ENCODE measurements at regions not wholly inside any gene's neighbourhood (a gene's known extent, or its start where the extent isn't known, plus 50 kb on each side); places are given as distances from the start of the nearest gene placed in this dataset.

DNA sequence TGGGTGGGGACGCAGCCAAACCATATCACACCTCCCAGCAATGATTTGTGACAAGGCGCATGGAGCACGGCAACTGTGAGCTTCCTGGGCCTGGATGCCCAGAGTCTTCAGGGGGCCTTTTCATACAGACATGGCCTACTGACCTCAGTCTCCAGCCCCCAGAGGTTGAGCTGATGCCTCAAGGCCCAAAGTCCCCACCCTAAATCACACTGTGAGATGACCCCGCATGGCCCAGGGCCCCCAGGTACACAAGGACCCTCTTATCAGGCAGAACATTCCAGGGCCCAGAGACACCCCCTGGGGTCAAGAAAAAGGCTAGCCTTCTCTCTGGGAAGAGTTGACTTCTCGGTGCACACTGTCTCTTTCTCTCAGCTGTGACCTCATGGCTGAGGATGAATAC lies 179.7 kb upstream of the C1orf174 start:
- Histone ChIP-seq H3K4me1 (peaks cover 0 to 14% (median 0%) of the 10 kb centered on the region in 4 donors), H3K9me3 (no peaks in the 10 kb centered on the region), H3K27me3 (peaks cover 0 to 34% of the 10 kb centered on the region in 2 donors), H3K27ac (no peak overlapping the region), H3K4me3 (no peak overlapping the region), H3K36me3 (no peaks in the 10 kb centered on the region)
- TF ChIP-seq CTCF (IDR thresholded peaks at IDR 0.05), result no peak
- intact Hi-C loops (cut with DNase I; ENCODE audit: low total_unique reads), result no loop called here
- DNase-seq, result peak in 1 of 2 donors; percentile 34

DNA sequence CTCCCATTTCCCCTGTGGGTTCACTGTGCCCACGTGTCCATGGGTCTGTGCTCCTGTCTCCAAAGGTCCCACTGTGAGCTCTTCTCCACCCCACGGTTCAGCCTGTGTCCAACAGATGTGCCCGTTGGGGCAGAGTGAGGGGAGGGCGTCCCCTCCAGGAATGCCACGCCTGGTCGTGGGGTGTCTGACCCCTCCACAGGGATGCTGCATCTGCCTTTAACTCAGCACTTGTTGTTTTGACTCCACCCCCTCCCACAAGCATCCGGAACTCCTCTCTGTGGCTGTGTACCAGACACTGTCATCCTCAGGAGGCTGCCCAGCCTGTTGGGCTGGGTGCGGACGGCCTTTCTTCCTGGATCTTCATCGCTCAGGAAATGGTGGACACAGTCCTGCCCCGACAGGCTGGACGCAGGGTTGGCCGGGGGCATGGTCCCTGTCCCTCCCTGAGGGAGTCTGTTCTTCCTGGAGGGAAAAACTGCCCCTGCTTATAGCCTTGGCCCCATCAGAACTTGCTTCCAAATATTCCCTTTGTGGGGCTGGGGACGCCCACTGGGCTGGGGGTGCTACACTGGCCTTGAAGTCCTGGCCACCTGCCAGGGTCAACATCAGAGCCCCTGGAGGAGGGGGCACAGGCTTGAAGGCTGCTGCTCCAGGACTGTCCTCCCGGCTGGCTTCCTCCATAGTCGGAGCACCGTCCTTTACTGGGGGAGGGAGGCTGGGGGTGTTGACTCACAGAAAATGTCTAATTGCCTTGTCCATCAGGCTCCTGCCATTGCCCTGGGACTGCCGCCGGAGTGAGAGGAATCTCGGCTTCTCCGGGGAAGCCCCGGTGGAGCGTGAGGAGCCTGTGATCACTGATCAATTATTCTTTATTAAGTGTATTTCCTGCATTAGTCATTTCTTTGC lies 182.0 kb upstream of the C1orf174 start:
- intact Hi-C loops (cut with DNase I; ENCODE audit: low total_unique reads), result no loop called here
- H3K27me3 ChIP-seq, result peaks cover 0 to 26% of the 10 kb centered on the region in 2 donors
- peak in 1 of 2 donors; percentile 51 for DNase-seq
- TF ChIP-seq CTCF (IDR thresholded peaks at IDR 0.05), result no peak
- H3K4me1 ChIP-seq, result peaks cover 0 to 14% (median 0%) of the 10 kb centered on the region in 4 donors
- no peaks in the 10 kb centered on the region for H3K36me3 ChIP-seq
- no peaks in the 10 kb centered on the region for H3K9me3 ChIP-seq
- no peak overlapping the region for H3K27ac ChIP-seq
- no peak overlapping the region for H3K4me3 ChIP-seq

DNA sequence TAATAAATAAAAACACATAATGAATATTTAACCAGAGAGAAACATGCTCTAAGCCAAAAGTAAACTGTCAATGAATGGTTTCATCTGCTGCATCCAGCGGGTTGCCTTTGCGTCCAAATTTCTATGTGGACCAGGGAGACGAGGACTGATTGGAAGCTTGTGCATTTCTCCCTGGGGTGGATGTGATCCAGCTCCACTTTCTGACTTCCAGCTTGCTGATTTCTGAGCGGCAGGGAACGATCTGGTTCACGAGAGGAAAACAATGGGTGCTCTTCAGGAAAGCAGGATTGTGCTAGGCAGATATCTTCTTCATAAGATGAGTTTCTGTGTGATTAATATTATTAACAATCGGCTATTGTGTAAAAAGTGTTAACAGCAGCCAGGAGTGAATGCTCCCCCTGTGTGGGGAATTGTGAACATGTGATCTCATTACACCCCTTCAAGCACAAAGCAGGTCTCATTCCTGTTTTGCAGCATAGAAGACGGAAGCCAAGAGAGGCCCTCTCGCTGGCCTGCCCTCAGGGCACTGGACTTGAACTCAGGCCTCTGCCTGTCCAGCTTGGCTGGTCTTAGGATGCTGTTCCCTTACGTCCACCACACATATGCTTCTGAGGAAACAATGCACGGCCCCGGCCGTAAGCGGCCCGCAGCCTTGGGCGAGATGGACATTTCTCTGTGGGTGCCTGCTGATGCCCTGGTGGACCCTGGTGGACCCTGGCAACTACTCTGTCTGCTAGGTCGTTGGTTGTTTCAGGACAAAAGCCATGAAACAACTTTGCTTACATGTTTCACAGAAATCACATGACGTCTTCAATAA lies 183.4 kb upstream of the C1orf174 start:
- peaks cover 0 to 31% of the 10 kb centered on the region in 2 donors for H3K27me3 ChIP-seq
- peak in 1 of 2 donors; percentile 17 for DNase-seq
- no peak for TF ChIP-seq CTCF (IDR thresholded peaks at IDR 0.05)
- no peak overlapping the region for H3K4me3 ChIP-seq
- peaks cover 0 to 14% (median 0%) of the 10 kb centered on the region in 4 donors for H3K4me1 ChIP-seq
- intact Hi-C loops (cut with DNase I; ENCODE audit: low total_unique reads), result no loop called here
- no peaks in the 10 kb centered on the region for H3K36me3 ChIP-seq
- no peak overlapping the region for H3K27ac ChIP-seq
- H3K9me3 ChIP-seq, result no peaks in the 10 kb centered on the region

DNA sequence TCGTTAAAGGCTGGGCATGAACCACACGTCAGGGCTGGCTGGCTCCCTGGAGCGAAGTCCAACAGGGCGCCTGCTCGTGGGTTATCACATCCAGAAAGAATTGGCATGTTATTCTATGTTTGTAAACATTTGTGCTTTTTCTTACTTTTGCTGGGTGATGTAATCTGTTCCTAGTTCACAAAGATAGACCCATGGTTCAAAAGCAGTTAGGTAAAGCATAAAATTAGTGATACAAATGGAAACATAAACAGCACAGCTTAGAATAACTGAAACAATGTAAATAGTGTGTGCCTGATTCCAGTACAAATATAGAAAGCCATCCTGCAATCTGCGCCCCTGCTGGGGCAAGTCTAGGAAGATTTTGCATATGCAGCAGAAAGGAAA lies 184.0 kb upstream of the C1orf174 start:
- no peak for DNase-seq
- intact Hi-C loops (cut with DNase I; ENCODE audit: low total_unique reads), result no loop called here
- H3K27ac ChIP-seq, result no peak overlapping the region

More for the DNA sequence above, 184.0 kb upstream of the C1orf174 start:
- Histone ChIP-seq H3K4me3 (no peak overlapping the region), H3K4me1 (peaks cover 0 to 14% (median 0%) of the 10 kb centered on the region in 4 donors), H3K27me3 (peaks cover 0 to 34% of the 10 kb centered on the region in 2 donors), H3K36me3 (no peaks in the 10 kb centered on the region), H3K9me3 (no peaks in the 10 kb centered on the region)
- TF ChIP-seq CTCF (IDR thresholded peaks at IDR 0.05), result no peak

Data from tibial artery (tissue), 4 donors.